Fibroblast of lung (primary cell): ENCODE measurements at regions not wholly inside any gene's neighbourhood (a gene's known extent, or its start where the extent isn't known, plus 50 kb on each side); places are given as distances from the start of the nearest gene placed in this dataset.

Experiments used
- DNase-seq, 2 donors: peaks; one replicate each; pipeline versions ENCODE4 v3.0.0 to v3.0.0-alpha.2; 2010; ENCODE audit warnings: low read depth in 2 of 2
- H2AFZ ChIP-seq: 2 replicates; pipeline ENCODE4 v1.5.1; 2012; ENCODE audit warnings: low read length, control low read depth, inconsistent platforms
- H3K27ac ChIP-seq: 2 replicates; pipeline ENCODE4 v1.5.1; 2011; ENCODE audit warnings: low read length, control low read depth; ENCODE audit not compliant: insufficient read depth
- H3K27me3 ChIP-seq: 2 replicates; pipeline ENCODE4 v1.5.1; 2011; ENCODE audit warnings: mild to moderate bottlenecking, low read length; ENCODE audit not compliant: control insufficient read depth, insufficient read depth
- H3K36me3 ChIP-seq: 2 replicates; pipeline ENCODE4 v1.5.1; 2011; ENCODE audit warnings: low read length; ENCODE audit not compliant: control insufficient read depth, insufficient read depth
- H3K4me1 ChIP-seq: 2 replicates; pipeline ENCODE4 v1.5.1; 2011; ENCODE audit warnings: low read length; ENCODE audit not compliant: control insufficient read depth, insufficient read depth; ENCODE audit errors: extremely low read depth
- H3K4me2 ChIP-seq: 2 replicates; pipeline ENCODE4 v1.5.1; 2011; ENCODE audit warnings: low read length, control low read depth; ENCODE audit not compliant: insufficient read depth; ENCODE audit errors: extremely low read depth
- H3K4me3 ChIP-seq, 4 experiments: fragments of 200-600 bp in 1 of 4; sonication (generic) in 1 of 4; replicated peaks in 1 of 4; 2 replicates each; pipeline ENCODE4 v1.5.1; 2011 to 2016; ENCODE audit warnings: low read length in 4 of 4, low read depth in 3 of 4, mild to moderate bottlenecking in 3 of 4, control low read depth in 2 of 4, inconsistent platforms in 1 of 4, mixed read lengths in 1 of 4; ENCODE audit not compliant: insufficient read depth in 1 of 4; ENCODE audit errors: control extremely low read depth in 1 of 4
- H3K79me2 ChIP-seq: 2 replicates; pipeline ENCODE4 v1.5.1; 2012; ENCODE audit warnings: mild to moderate bottlenecking, low read length, inconsistent platforms; ENCODE audit not compliant: control insufficient read depth, insufficient read depth
- H3K9ac ChIP-seq: 2 replicates; pipeline ENCODE4 v1.5.1; 2011; ENCODE audit warnings: mild to moderate bottlenecking, low read length, control low read depth; ENCODE audit not compliant: insufficient read depth
- H3K9me3 ChIP-seq: 2 replicates; pipeline ENCODE4 v1.5.1; 2012; ENCODE audit warnings: low read depth, low read length; ENCODE audit not compliant: control insufficient read depth, insufficient read depth
- H4K20me1 ChIP-seq: 2 replicates; pipeline ENCODE4 v1.5.1; 2011; ENCODE audit warnings: low read length; ENCODE audit not compliant: control insufficient read depth, insufficient read depth; ENCODE audit errors: extremely low read depth
- CTCF ChIP-seq, 2 donors: IDR thresholded peaks in 1 of 2; conservative IDR thresholded peaks in 1 of 2; 1 replicate in 1 of 2; 2 replicates in 1 of 2; pipeline ENCODE4 v1.5.1; 2011 to 2012; ENCODE audit warnings: low read length in 2 of 2, control low read depth in 1 of 2, inconsistent platforms in 1 of 2, low read depth in 1 of 2, mild to moderate bottlenecking in 1 of 2
- EZH2 ChIP-seq: IDR thresholded peaks from 2 replicates; pipeline ENCODE4 v1.5.1; 2012; ENCODE audit warnings: low read length, control low read depth, mild to moderate bottlenecking; ENCODE audit errors: missing control alignments

DNA sequence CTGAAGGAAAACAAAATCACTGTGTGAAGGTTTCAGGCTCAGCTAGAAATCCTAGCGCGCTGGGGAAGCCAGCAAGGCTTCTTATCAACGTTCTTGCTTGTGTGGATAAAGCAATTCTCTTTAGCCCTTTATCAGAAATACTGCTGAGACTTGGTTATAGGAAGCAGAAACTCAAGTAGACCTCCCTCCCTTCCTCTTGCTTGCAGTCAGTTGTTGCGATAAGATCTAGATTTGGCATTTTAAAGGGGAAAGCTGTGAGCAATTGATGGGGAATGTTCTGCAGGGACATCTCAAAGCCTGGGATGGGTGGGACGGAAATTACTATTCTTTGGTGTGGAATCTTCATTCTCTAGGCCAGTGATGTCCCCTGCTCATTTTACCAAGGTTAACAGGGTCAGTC, 76.4 kb upstream of the ANO4 start:
- H3K27ac ChIP-seq: no peak overlapping the region
- H3K79me2 ChIP-seq: no peaks in the 10 kb centered on the region
- no peaks in the 10 kb centered on the region for H3K9me3 ChIP-seq
- peak; percentile 9 to 18 for DNase-seq
- no peaks in the 10 kb centered on the region for H4K20me1 ChIP-seq
- no peak overlapping the region for H3K4me2 ChIP-seq
- H3K4me3 ChIP-seq: no peak overlapping the region
- no peaks in the 10 kb centered on the region for H3K4me1 ChIP-seq
- H3K27me3 ChIP-seq: peaks cover 5% of the 10 kb centered on the region
- no peak overlapping the region for H3K9ac ChIP-seq
- no peak for TF ChIP-seq CTCF (conservative IDR thresholded peaks at IDR 0.05 in 1 of 2, IDR thresholded peaks at IDR 0.05 in 1 of 2; ENCODE audit: low read depth in 1 of 2, low read length in 2 of 2)
- no peak for TF ChIP-seq EZH2
- no peak overlapping the region for H2AFZ ChIP-seq
- H3K36me3 ChIP-seq: no peaks in the 10 kb centered on the region

- no peaks in the 10 kb centered on the region for H3K36me3 ChIP-seq
- no peak overlapping the region for H3K27ac ChIP-seq
- no peak overlapping the region for H3K4me3 ChIP-seq
- no peak overlapping the region for H3K9ac ChIP-seq
- no peak overlapping the region for H3K4me2 ChIP-seq
- DNase-seq: no peak
- no peak for TF ChIP-seq EZH2
- no peak for TF ChIP-seq CTCF (conservative IDR thresholded peaks at IDR 0.05 in 1 of 2, IDR thresholded peaks at IDR 0.05 in 1 of 2; ENCODE audit: low read depth in 1 of 2, low read length in 2 of 2)
- no peaks in the 10 kb centered on the region for H3K79me2 ChIP-seq
- H2AFZ ChIP-seq: no peak overlapping the region
- H3K4me1 ChIP-seq: no peaks in the 10 kb centered on the region
- H4K20me1 ChIP-seq: no peaks in the 10 kb centered on the region
- H3K27me3 ChIP-seq: peaks cover 5% of the 10 kb centered on the region
- H3K9me3 ChIP-seq: no peaks in the 10 kb centered on the region
Measured at GRCh38 chr12:100720016-100720654, 74.4 kb upstream of the ANO4 start.

- no peaks in the 10 kb centered on the region for H3K9me3 ChIP-seq
- peaks cover 5% of the 10 kb centered on the region for H3K27me3 ChIP-seq
- no peak overlapping the region for H3K27ac ChIP-seq
- no peak overlapping the region for H3K4me2 ChIP-seq
- no peak overlapping the region for H3K9ac ChIP-seq
- H3K79me2 ChIP-seq: no peaks in the 10 kb centered on the region
- no peaks in the 10 kb centered on the region for H4K20me1 ChIP-seq
- TF ChIP-seq CTCF (conservative IDR thresholded peaks at IDR 0.05 in 1 of 2, IDR thresholded peaks at IDR 0.05 in 1 of 2; ENCODE audit: low read depth in 1 of 2, low read length in 2 of 2): no peak
- TF ChIP-seq EZH2: no peak
- H3K36me3 ChIP-seq: no peaks in the 10 kb centered on the region
- DNase-seq: no peak
- no peaks in the 10 kb centered on the region for H3K4me1 ChIP-seq
- no peak overlapping the region for H3K4me3 ChIP-seq
- H2AFZ ChIP-seq: no peak overlapping the region
Measured at GRCh38 chr12:100721169-100721568, 73.4 kb upstream of the ANO4 start.
